ENCODE measurements at regions not wholly inside any gene's neighbourhood (a gene's known extent, or its start where the extent isn't known, plus 50 kb on each side); places are given as distances from the start of the nearest gene placed in this dataset.

- TF ChIP-seq EZH2 (IDR thresholded peaks at IDR 0.05) (no peak), EZH2phosphoT487 (IDR thresholded peaks at IDR 0.05) (no peak), CTCF (IDR thresholded peaks at IDR 0.05) (no peak)
- Histone ChIP-seq H3K36me3 (no peaks in the 10 kb centered on the region), H3K9me3 (ENCODE audit: low read depth) (no peaks in the 10 kb centered on the region), H3K9ac (no peak overlapping the region), H3K27ac (no peak overlapping the region), H2AFZ (replicated peaks) (no peak overlapping the region), H3K27me3 (no peaks in the 10 kb centered on the region), H3K4me2 (no peak overlapping the region), H3F3A (ENCODE audit: low read depth) (no peaks in the 10 kb centered on the region), H3K4me1 (peaks cover 6% of the 10 kb centered on the region), H3K79me2 (ENCODE audit: low read depth) (no peaks in the 10 kb centered on the region), H4K20me1 (ENCODE audit: low read depth) (no peaks in the 10 kb centered on the region), H3K4me3 (no peak overlapping the region)
- H3K36me3 Mint-ChIP-seq: no peaks in the 10 kb centered on the region
- peaks cover 5% of the 10 kb centered on the region for H3K9me3 Mint-ChIP-seq
- H3K27ac Mint-ChIP-seq: no peak overlapping the region
- H3K27me3 Mint-ChIP-seq (ENCODE audit: insufficient read depth, low read depth): peaks cover 2% of the 10 kb centered on the region
- no peak overlapping the region for H3K4me3 Mint-ChIP-seq
- H3K4me1 Mint-ChIP-seq: peaks cover 4% of the 10 kb centered on the region
- DNase-seq (ENCODE audit: low spot score): no peak
These were observed 163.8 kb upstream of the TAB2 start for GRCh38 chr6:149153693-149154092.

GRCh38 chr6:149154261-149154821 is 163.2 kb upstream of the TAB2 start:
- Histone ChIP-seq H3K4me2 (no peak overlapping the region), H3K27me3 (no peaks in the 10 kb centered on the region), H3K9me3 (ENCODE audit: low read depth) (no peaks in the 10 kb centered on the region), H3K4me3 (no peak overlapping the region), H4K20me1 (ENCODE audit: low read depth) (no peaks in the 10 kb centered on the region), H3K4me1 (peaks cover 6% of the 10 kb centered on the region), H3K36me3 (no peaks in the 10 kb centered on the region), H3K79me2 (ENCODE audit: low read depth) (no peaks in the 10 kb centered on the region), H3K27ac (no peak overlapping the region), H3F3A (ENCODE audit: low read depth) (no peaks in the 10 kb centered on the region), H2AFZ (replicated peaks) (no peak overlapping the region), H3K9ac (no peak overlapping the region)
- DNase-seq (ENCODE audit: low spot score): no peak
- TF ChIP-seq EZH2 (IDR thresholded peaks at IDR 0.05): no peak
- no peak for TF ChIP-seq EZH2phosphoT487 (IDR thresholded peaks at IDR 0.05)
- TF ChIP-seq CTCF (IDR thresholded peaks at IDR 0.05): no peak
- Mint-ChIP-seq H3K4me1 (peaks cover 4% of the 10 kb centered on the region), H3K36me3 (no peaks in the 10 kb centered on the region), H3K27ac (no peak overlapping the region), H3K27me3 (ENCODE audit: insufficient read depth, low read depth) (peaks cover 2% of the 10 kb centered on the region), H3K4me3 (no peak overlapping the region), H3K9me3 (peaks cover 5% of the 10 kb centered on the region)

- no peak overlapping the region for H3K27ac ChIP-seq
- no peaks in the 10 kb centered on the region for H4K20me1 ChIP-seq (ENCODE audit: low read depth)
- no peaks in the 10 kb centered on the region for H3F3A ChIP-seq (ENCODE audit: low read depth)
- H3K4me3 ChIP-seq: no peak overlapping the region
- Mint-ChIP-seq H3K36me3 (no peaks in the 10 kb centered on the region), H3K9me3 (peaks cover 2% of the 10 kb centered on the region), H3K27ac (no peak overlapping the region), H3K4me3 (no peak overlapping the region), H3K27me3 (ENCODE audit: insufficient read depth, low read depth) (peaks cover 2% of the 10 kb centered on the region), H3K4me1 (peaks cover 4% of the 10 kb centered on the region)
- peaks cover 6% of the 10 kb centered on the region for H3K4me1 ChIP-seq
- no peaks in the 10 kb centered on the region for H3K36me3 ChIP-seq
- no peak overlapping the region for H2AFZ ChIP-seq (replicated peaks)
- TF ChIP-seq EZH2 (IDR thresholded peaks at IDR 0.05) (no peak), CTCF (IDR thresholded peaks at IDR 0.05) (no peak), EZH2phosphoT487 (IDR thresholded peaks at IDR 0.05) (no peak)
- no peaks in the 10 kb centered on the region for H3K9me3 ChIP-seq (ENCODE audit: low read depth)
- no peak overlapping the region for H3K9ac ChIP-seq
- no peaks in the 10 kb centered on the region for H3K27me3 ChIP-seq
- H3K4me2 ChIP-seq: no peak overlapping the region
- DNase-seq (ENCODE audit: low spot score): no peak
- H3K79me2 ChIP-seq (ENCODE audit: low read depth): no peaks in the 10 kb centered on the region
These were observed 160.4 kb upstream of the TAB2 start for GRCh38 chr6:149157126-149157525.
